ENCODE measurements at regions not wholly inside any gene's neighbourhood (a gene's known extent, or its start where the extent isn't known, plus 50 kb on each side); places are given as distances from the start of the nearest gene placed in this dataset.

DNA sequence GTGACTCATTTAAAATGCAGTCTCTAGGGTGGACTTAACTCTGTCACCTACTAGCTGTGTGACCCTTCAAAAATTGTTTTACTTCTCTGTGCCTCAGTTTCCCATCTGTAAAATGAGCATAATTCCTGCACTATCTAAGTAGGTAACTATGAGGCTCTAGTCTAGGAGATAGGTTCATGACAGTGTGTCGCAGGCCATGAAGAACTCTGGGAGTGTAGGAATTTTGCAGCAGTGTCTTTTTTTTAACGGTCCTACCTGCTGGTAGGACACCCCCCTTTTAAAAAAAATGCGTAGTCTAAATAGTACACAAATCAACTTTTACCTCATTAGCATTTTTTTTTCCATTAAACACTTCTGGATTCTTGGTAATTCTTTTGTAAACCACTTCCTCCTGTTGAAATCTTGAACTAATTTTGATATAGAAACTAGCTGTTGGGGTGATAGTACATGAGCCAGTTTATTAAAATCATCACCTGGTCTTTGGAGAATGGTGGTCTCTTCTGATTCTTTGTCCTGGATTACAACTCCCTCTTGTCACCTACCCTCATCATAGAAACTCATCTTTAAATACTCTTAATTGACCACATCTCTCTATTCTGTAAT, 86.0 kb upstream of the SLC38A2 start:
- in situ Hi-C loops (cut with MboI; ENCODE audit: low pct_unique_long_range_greater_than_20kb in 2 of 9, low sequenced_read_pairs in 9 of 9, unreplicated experiment in 9 of 9), result no loop called here
- Histone ChIP-seq H3K4me1 (replicated peaks in 1 of 2) (no peaks in the 10 kb centered on the region), H3K27ac (no peak overlapping the region), H3K4me3 (no peak overlapping the region)
- WGBS, 10 experiments, result 62 to 100% (median 87%) methylated on average over 2 to 3 of the region's 3 CpGs
- no peak for ATAC-seq (replicated peaks in 6 of 8)

DNA sequence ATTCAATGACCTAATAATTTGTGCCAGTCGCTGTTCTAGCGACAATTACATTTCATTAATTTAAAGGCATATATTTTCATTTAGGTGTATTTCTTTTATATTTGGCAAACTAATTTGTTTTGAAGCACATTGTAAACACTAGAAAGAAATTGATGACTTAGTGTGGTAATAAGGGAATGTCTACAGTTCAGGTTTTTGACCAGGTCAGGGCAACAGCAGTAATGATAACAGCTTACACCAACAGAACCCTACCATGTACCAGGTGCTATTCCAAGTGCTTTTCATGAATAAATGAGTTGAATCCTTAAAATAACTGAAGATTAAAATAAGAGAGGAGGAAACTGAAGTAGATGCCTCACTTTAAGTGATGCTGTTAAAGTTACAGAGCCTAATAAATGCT, 85.4 kb upstream of the SLC38A2 start:
- in situ Hi-C loops (cut with MboI; ENCODE audit: low pct_unique_long_range_greater_than_20kb in 2 of 9, low sequenced_read_pairs in 9 of 9, unreplicated experiment in 9 of 9), result no loop called here
- ATAC-seq (replicated peaks in 6 of 8), result no peak
- 94 to 100% (median 100%) methylated on average over 1 to 2 of the region's 2 CpGs; no CpG with 5 or more reads in 1 of the 10 experiments for WGBS, 10 experiments
- no peak overlapping the region for H3K4me3 ChIP-seq
- H3K27ac ChIP-seq, result no peak overlapping the region
- H3K4me1 ChIP-seq (replicated peaks in 1 of 2), result no peaks in the 10 kb centered on the region

DNA sequence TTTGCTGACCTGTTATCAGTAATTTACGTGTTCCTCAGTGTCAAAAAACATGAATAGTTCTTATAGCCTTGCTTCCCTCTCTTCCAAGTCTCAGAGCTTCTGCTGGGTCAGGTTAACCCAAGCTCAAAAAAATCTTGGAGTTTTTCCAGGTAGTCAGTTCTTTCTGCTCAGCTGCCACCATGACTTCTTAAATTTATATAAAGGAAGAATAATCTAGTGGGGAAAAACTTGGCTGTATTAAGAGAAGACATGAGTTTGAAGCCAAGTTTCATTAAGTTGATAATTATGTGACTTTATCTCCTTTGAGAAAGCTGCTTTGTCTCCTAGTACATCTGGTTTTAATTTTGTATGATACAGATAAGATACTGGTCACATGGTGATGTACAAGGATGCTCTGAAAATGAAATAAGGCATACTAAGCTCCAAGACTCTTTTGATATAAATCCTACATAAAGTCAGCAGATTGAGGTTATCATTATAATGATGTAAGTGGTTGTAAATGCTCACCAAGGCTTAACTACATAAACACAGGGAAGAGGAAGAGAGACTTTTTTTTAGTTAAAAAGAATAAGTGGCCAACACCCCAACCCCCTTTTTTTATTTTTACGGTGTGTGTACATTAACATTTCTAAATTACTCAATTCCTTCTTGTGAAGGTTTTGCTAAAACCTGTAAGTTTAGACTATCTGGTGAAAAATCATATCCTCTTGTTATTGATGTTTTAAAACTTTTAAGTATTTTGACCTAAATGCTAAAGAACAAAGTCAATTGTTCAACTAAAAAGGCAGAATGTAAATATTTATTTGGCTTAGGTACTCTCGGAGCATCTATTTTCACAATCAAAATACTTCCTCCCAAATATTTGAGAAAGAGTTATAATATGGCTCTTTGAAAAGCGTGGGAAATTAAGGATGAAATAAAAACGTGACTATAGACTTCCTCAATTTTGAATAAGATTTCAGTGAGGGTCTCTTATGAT, 84.1 kb upstream of the SLC38A2 start:
- in situ Hi-C loops (cut with MboI; ENCODE audit: low pct_unique_long_range_greater_than_20kb in 2 of 9, low sequenced_read_pairs in 9 of 9, unreplicated experiment in 9 of 9), result no loop called here
- 75 to 94% (median 86%) methylated on average over 3 to 5 of the region's 5 CpGs for WGBS, 10 experiments
- Histone ChIP-seq H3K27ac (no peak overlapping the region), H3K4me1 (replicated peaks in 1 of 2) (no peaks in the 10 kb centered on the region), H3K4me3 (no peak overlapping the region)
- ATAC-seq (replicated peaks in 6 of 8), result no peak

- Histone ChIP-seq H3K4me3 (no peak overlapping the region), H3K4me1 (replicated peaks in 1 of 2) (no peaks in the 10 kb centered on the region), H3K27ac (no peak overlapping the region)
- 75 to 100% (median 85%) methylated on average over 1 of the region's 1 CpG; no CpG with 5 or more reads in 6 of the 10 experiments for WGBS, 10 experiments
- in situ Hi-C loops (cut with MboI; ENCODE audit: low pct_unique_long_range_greater_than_20kb in 2 of 9, low sequenced_read_pairs in 9 of 9, unreplicated experiment in 9 of 9), result no loop called here
- no peak for ATAC-seq (replicated peaks in 6 of 8)
Measured at GRCh38 chr12:46455648-46456352, 83.2 kb upstream of the SLC38A2 start.

DNA sequence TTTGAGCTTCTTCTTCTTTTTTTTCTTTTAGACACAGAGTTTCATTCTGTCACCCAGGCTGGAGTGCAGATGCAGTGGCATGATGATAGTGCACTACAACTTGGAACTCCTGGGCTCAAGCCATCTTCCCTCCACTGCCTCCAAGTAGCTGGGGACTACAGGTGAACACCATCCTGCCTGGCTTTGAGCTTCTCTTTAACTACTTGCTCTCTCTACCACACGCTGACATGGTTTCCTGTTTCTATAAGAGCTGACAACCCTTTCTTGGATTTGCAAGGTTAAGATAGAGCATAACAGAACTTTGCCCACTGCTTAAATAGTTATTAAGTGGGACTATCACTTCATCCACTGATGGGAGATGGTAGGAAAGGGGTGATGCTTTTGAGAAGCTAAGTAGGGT, 82.4 kb upstream of the SLC38A2 start:
- Histone ChIP-seq H3K27ac (no peak overlapping the region), H3K4me1 (replicated peaks in 1 of 2) (no peaks in the 10 kb centered on the region), H3K4me3 (no peak overlapping the region)
- ATAC-seq (replicated peaks in 6 of 8), result no peak
- 14 to 100% (median 87%) methylated on average over 1 of the region's 1 CpG; no CpG with 5 or more reads in 4 of the 10 experiments for WGBS, 10 experiments
- in situ Hi-C loops (cut with MboI; ENCODE audit: low pct_unique_long_range_greater_than_20kb in 2 of 9, low sequenced_read_pairs in 9 of 9, unreplicated experiment in 9 of 9), result no loop called here

DNA sequence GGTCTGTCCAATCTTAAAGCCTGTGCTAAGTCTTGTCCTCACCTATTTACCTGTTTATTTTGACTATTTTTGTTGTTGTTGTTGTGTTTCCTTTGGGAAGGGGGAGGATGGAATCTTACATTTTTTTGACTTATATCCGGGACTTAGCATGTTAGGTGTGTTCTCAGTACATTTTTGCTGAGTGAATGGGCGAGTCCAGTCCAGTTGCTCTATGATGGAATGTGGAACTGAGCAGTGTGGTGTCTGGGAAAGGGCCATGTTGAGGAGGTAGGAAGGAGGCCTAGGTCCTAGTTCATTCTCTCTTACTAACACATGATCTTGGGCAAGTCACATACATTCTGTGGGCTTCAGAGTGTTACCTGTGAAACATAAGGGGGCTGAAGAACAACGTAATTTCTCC, 80.9 kb upstream of the SLC38A2 start:
- no peaks in the 10 kb centered on the region for H3K4me1 ChIP-seq (replicated peaks in 1 of 2)
- WGBS, 10 experiments, result 75 to 100% (median 98%) methylated on average over 1 to 3 of the region's 3 CpGs; no CpG with 5 or more reads in 2 of the 10 experiments
- ATAC-seq (replicated peaks in 6 of 8), result no peak
- H3K27ac ChIP-seq, result no peak overlapping the region
- no peak overlapping the region for H3K4me3 ChIP-seq
- in situ Hi-C loops (cut with MboI; ENCODE audit: low pct_unique_long_range_greater_than_20kb in 2 of 9, low sequenced_read_pairs in 9 of 9, unreplicated experiment in 9 of 9), result no loop called here

GRCh38 chr12:46452776-46453175, 80.2 kb upstream of the SLC38A2 start:
- Histone ChIP-seq H3K4me1 (replicated peaks in 1 of 2) (no peaks in the 10 kb centered on the region), H3K27ac (no peak overlapping the region), H3K4me3 (no peak overlapping the region)
- no peak for ATAC-seq (replicated peaks in 6 of 8)
- WGBS, 10 experiments, result 38 to 100% (median 89%) methylated on average over 1 of the region's 1 CpG; no CpG with 5 or more reads in 3 of the 10 experiments
- in situ Hi-C loops (cut with MboI; ENCODE audit: low pct_unique_long_range_greater_than_20kb in 2 of 9, low sequenced_read_pairs in 9 of 9, unreplicated experiment in 9 of 9), result no loop called here

DNA sequence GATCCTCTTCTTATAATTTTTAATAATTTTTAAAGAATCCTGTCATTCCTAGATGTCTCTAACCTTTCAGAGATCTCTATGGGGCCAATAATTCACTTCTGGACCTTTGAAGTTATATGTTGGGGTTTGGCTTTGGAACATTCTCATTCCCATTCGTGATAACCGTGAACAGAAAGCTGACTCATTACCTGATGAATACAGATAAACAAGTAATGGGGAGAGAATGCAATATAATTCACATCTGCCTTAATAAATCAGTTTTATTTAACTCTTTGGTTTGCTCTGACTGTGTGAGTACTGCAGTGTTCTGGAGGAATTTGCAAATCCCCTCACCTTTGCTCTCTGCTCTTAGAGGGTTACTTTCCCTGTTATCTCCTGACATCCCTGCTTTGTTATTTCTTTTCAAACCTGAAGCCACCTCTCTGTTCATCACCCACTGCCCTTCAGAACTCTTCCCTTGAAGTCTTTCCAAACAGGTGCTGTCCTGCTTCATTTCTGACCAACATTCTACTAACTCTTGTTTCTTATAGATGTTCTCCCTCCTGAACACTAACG, 79.6 kb upstream of the SLC38A2 start:
- H3K27ac ChIP-seq, result no peak overlapping the region
- in situ Hi-C loops (cut with MboI; ENCODE audit: low pct_unique_long_range_greater_than_20kb in 2 of 9, low sequenced_read_pairs in 9 of 9, unreplicated experiment in 9 of 9), result no loop called here
- no peak for ATAC-seq (replicated peaks in 6 of 8)
- no peak overlapping the region for H3K4me3 ChIP-seq
- no peaks in the 10 kb centered on the region for H3K4me1 ChIP-seq (replicated peaks in 1 of 2)
- 45 to 95% (median 91%) methylated on average over 2 to 3 of the region's 3 CpGs for WGBS, 10 experiments

DNA sequence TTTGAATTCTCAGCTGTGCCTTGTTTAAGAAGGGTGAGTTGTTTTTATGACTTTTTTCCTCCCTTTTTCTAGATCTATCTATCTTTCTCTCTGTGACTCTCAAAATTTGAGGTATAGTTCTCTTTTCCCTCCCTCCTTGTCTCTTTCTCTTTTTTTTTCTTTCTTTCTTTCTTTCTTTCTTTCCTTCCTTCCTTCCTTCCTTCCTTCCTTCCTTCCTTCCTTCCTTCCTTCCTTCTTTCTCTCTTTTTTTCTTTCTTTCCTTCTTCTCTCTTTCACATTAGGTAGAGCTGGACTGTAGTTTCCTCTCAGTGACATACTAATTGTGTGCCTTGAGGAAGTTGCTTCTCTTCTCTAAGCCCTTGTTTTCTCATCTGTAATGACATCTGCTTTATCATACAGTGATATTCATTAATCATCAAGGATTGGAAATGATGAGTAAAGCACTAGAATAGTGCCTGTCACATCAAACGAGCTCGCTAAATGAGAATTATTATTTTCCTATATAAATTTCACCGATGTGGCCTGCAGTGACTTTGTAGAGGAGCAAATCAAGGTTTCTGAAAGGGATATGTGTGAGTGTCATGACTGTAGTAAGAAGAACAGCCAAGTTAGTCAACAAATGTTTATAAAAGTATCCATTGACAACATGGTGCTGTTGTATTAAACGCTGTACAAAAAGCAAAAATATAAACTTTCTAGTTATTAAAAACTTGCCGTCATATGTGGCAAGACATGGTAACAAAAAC, 78.9 kb upstream of the SLC38A2 start:
- in situ Hi-C loops (cut with MboI; ENCODE audit: low pct_unique_long_range_greater_than_20kb in 2 of 9, low sequenced_read_pairs in 9 of 9, unreplicated experiment in 9 of 9), result no loop called here
- WGBS, 10 experiments, result 9 to 92% (median 75%) methylated on average over 2 to 5 of the region's 5 CpGs; no CpG with 5 or more reads in 1 of the 10 experiments
- H3K27ac ChIP-seq, result no peak overlapping the region

DNA sequence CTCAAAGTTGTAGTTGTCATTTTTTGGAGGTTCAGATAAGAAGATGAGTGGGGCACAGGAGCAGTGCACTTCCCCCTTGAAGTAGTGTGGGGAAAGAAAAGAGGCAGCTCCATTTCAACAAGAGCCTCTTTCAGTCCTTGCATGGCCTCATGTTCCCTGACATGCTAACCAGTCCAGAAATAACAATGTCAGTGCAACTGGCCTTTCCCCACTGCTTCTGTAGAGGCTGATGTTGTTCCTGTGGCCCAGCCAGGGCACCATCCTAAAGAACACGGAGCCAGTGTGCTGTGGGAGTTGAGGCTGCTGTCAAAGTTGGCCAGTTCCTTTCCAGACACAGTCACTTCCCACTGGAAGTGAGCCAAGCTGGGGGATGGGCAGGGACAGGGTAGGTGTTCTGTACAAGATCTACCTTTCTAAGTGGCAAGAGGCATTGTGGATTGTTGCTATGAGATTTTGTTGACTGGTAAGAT, 77.7 kb upstream of the SLC38A2 start:
- WGBS, 10 experiments, result 63 to 100% methylated on average over 1 of the region's 1 CpG; no CpG with 5 or more reads in 8 of the 10 experiments
- Histone ChIP-seq H3K4me1 (replicated peaks in 1 of 2) (no peaks in the 10 kb centered on the region), H3K27ac (no peak overlapping the region), H3K4me3 (no peak overlapping the region)
- in situ Hi-C loops (cut with MboI; ENCODE audit: low pct_unique_long_range_greater_than_20kb in 2 of 9, low sequenced_read_pairs in 9 of 9, unreplicated experiment in 9 of 9), result no loop called here
- ATAC-seq (replicated peaks in 6 of 8), result no peak

More for the DNA sequence above, 78.9 kb upstream of the SLC38A2 start:
- Histone ChIP-seq H3K4me3 (no peak overlapping the region), H3K4me1 (replicated peaks in 1 of 2) (no peaks in the 10 kb centered on the region)
- ATAC-seq (replicated peaks in 6 of 8), result no peak

- H3K4me1 ChIP-seq (replicated peaks in 1 of 2), result no peaks in the 10 kb centered on the region
- no peak overlapping the region for H3K4me3 ChIP-seq
- 53 to 100% (median 83%) methylated on average over 1 to 2 of the region's 2 CpGs; no CpG with 5 or more reads in 1 of the 10 experiments for WGBS, 10 experiments
- no peak overlapping the region for H3K27ac ChIP-seq
- in situ Hi-C loops (cut with MboI; ENCODE audit: low pct_unique_long_range_greater_than_20kb in 2 of 9, low sequenced_read_pairs in 9 of 9, unreplicated experiment in 9 of 9), result no loop called here
- no peak for ATAC-seq (replicated peaks in 6 of 8)
Measured at GRCh38 chr12:46449856-46450255, 77.3 kb upstream of the SLC38A2 start.

GRCh38 chr12:46449316-46449715, 76.7 kb upstream of the SLC38A2 start:
- no peak overlapping the region for H3K27ac ChIP-seq

More at GRCh38 chr12:46449316-46449715, 76.7 kb upstream of the SLC38A2 start:
- in situ Hi-C loops (cut with MboI; ENCODE audit: low pct_unique_long_range_greater_than_20kb in 2 of 9, low sequenced_read_pairs in 9 of 9, unreplicated experiment in 9 of 9), result no loop called here
- no peak for ATAC-seq (replicated peaks in 6 of 8)
- no peaks in the 10 kb centered on the region for H3K4me1 ChIP-seq (replicated peaks in 1 of 2)
- no peak overlapping the region for H3K4me3 ChIP-seq
- 72 to 98% (median 83%) methylated on average over 2 to 4 of the region's 4 CpGs; no CpG with 5 or more reads in 2 of the 10 experiments for WGBS, 10 experiments

All from motor neuron (in vitro differentiated cells).